ENCODE measurements at regions not wholly inside any gene's neighbourhood (a gene's known extent, or its start where the extent isn't known, plus 50 kb on each side); places are given as distances from the start of the nearest gene placed in this dataset.
A peak's percentile ranks its signal among the peaks of the same experiment; 100 is the strongest.

GRCh38 chr11:119496997-119497396 lies 74.0 kb upstream of the THY1 start:
- no peak for FAIRE-seq
- DNase-seq (ENCODE audit: insufficient read length, low spot score), result no peak

- DNase-seq (ENCODE audit: insufficient read length, low spot score) (no peak), FAIRE-seq (no peak)
Measured at GRCh38 chr11:119496469-119496868, 73.5 kb upstream of the THY1 start.

- FAIRE-seq, result no peak
Measured at GRCh38 chr11:119493712-119494111, 70.7 kb upstream of the THY1 start.

GRCh38 chr11:119491753-119492510 lies 69.0 kb upstream of the THY1 start:
- DNase-seq (ENCODE audit: insufficient read length, low spot score) (no peak), FAIRE-seq (no peak)

More at GRCh38 chr11:119493712-119494111, 70.7 kb upstream of the THY1 start:
- no peak for DNase-seq (ENCODE audit: insufficient read length, low spot score)

GRCh38 chr11:119490253-119491006 lies 67.5 kb upstream of the THY1 start:
- no peak for FAIRE-seq

GRCh38 chr11:119489087-119489486 lies 66.1 kb upstream of the THY1 start:
- FAIRE-seq (no peak), DNase-seq (ENCODE audit: insufficient read length, low spot score) (no peak)

More at GRCh38 chr11:119490253-119491006, 67.5 kb upstream of the THY1 start:
- no peak for DNase-seq (ENCODE audit: insufficient read length, low spot score)

- FAIRE-seq, result no peak
- DNase-seq (ENCODE audit: insufficient read length, low spot score), result no peak
Measured at GRCh38 chr11:119488256-119488995, 65.5 kb upstream of the THY1 start.

- DNase-seq (ENCODE audit: insufficient read length, low spot score) (no peak), FAIRE-seq (no peak)
Measured at GRCh38 chr11:119486691-119487259, 63.8 kb upstream of the THY1 start.

- no peak for FAIRE-seq
- no peak for DNase-seq (ENCODE audit: insufficient read length, low spot score)
Measured at GRCh38 chr11:119486016-119486415, 63.0 kb upstream of the THY1 start.

- no peak for DNase-seq (ENCODE audit: insufficient read length, low spot score)
- no peak for FAIRE-seq
Measured at GRCh38 chr11:119484741-119485605, 62.0 kb upstream of the THY1 start.

GRCh38 chr11:119483881-119484371 lies 61.0 kb upstream of the THY1 start:
- FAIRE-seq (no peak), DNase-seq (ENCODE audit: insufficient read length, low spot score) (no peak)

- no peak for FAIRE-seq
- no peak for DNase-seq (ENCODE audit: insufficient read length, low spot score)
Measured at GRCh38 chr11:119483341-119483880, 60.4 kb upstream of the THY1 start.

- FAIRE-seq, result no peak
- no peak for DNase-seq (ENCODE audit: insufficient read length, low spot score)
Measured at GRCh38 chr11:119482521-119483011, 59.6 kb upstream of the THY1 start.

GRCh38 chr11:119481667-119482400 lies 58.9 kb upstream of the THY1 start:
- DNase-seq (ENCODE audit: insufficient read length, low spot score) (no peak), FAIRE-seq (no peak)

- FAIRE-seq (peak; percentile 85), DNase-seq (ENCODE audit: insufficient read length, low spot score) (peak; percentile 85)
Measured at GRCh38 chr11:119481021-119481666, 58.2 kb upstream of the THY1 start.

- FAIRE-seq (no peak), DNase-seq (ENCODE audit: insufficient read length, low spot score) (no peak)
Measured at GRCh38 chr11:119480380-119481020, 57.5 kb upstream of the THY1 start.

- no peak for FAIRE-seq
- DNase-seq (ENCODE audit: insufficient read length, low spot score), result no peak
Measured at GRCh38 chr11:119479685-119480275, 56.8 kb upstream of the THY1 start.

Data from GM19239 (cell line).